Psoas muscle (tissue), 7 donors: ENCODE measurements at regions not wholly inside any gene's neighbourhood (a gene's known extent, or its start where the extent isn't known, plus 50 kb on each side); places are given as distances from the start of the nearest gene placed in this dataset.

Source experiments
- ATAC-seq, 4 donors: fragments of 200-7000 bp; cut with Tn5 transposase; one replicate each; pipeline ENCODE4 v1.9.1; 2020; ENCODE audit warnings: moderate library complexity in 3 of 4, mild to moderate bottlenecking in 2 of 4
- DNase-seq, 2 donors: peaks; one replicate each; pipeline ENCODE4 v3.0.0-alpha.2; 2020
- H3K27ac ChIP-seq: fragments of 200-600 bp; one replicate; pipeline ENCODE4 v1.8.0; 2022
- H3K27me3 ChIP-seq, 3 donors: fragments of 200-600 bp in 1 of 3; one replicate each; pipeline versions ENCODE4 v1.6.1 to v1.8.0; 2013 to 2022; ENCODE audit warnings: low read length in 2 of 3, mild to moderate bottlenecking in 2 of 3, moderate library complexity in 1 of 3; ENCODE audit not compliant: insufficient read depth in 3 of 3
- H3K36me3 ChIP-seq, 2 donors: fragments of 200-600 bp in 1 of 2; one replicate each; pipeline versions ENCODE4 v1.6.1 to v1.8.0; 2013 to 2022; ENCODE audit warnings: low read depth in 1 of 2, mild to moderate bottlenecking in 1 of 2, moderate library complexity in 1 of 2; ENCODE audit not compliant: insufficient read depth in 1 of 2
- H3K4me1 ChIP-seq: fragments of 200-600 bp; one replicate; pipeline ENCODE4 v1.8.0; 2022
- H3K4me3 ChIP-seq: fragments of 200-600 bp; one replicate; pipeline ENCODE4 v1.8.0; 2022; ENCODE audit warnings: mild to moderate bottlenecking
- H3K9me3 ChIP-seq: fragments of 200-600 bp; one replicate; pipeline ENCODE4 v1.8.0; 2022
- WGBS, 3 donors: extraction: QIAGEN DNeasy Blood & Tissue Kit; methylation state at CpG; one replicate each; pipeline versions ENCODE4 v1.1.6 to v1.1.7; 2013; 5-methylcytosine and 5-hydroxymethylcytosine counted together
- intact Hi-C, 2 donors: fragments of 100-400 bp; cut with DNase I; formaldehyde crosslinking; loops; one replicate each; pipeline versions ENCODE4 v1.11.0 to v1.14.2; 2022
- TF ChIP-seq, protein P1 (sequence below): fragments of 200-600 bp; IDR thresholded peaks from one replicate; pipeline ENCODE4 v1.8.0; 2022; ENCODE audit warnings: antibody characterized with exemption
- donor health status: healthy with polysubstance abuse.
- donor health status: DM: no; HTN: no; CAD: no; lungs with moderate emphysema.
- donor health status: Bipolar disorder and iron deficiency.
- donor health status: healthy.
- donor health status: DM: yes; HTN: yes; CAD: no.
- donor health status: DM: no; HTN: no; CAD: no.
- donor health status: DM: yes; HTN: yes; CAD: no.

GRCh38 chr7:156494960-156495359 is 145.6 kb upstream of the RNF32 start:
- intact Hi-C loops = no loop called here
- 82 to 92% (median 84%) methylated on average over 5 of the region's 5 CpGs for WGBS, 3 donors

GRCh38 chr7:156493942-156494341 is 146.6 kb upstream of the RNF32 start:
- TF ChIP-seq, protein P1, sequence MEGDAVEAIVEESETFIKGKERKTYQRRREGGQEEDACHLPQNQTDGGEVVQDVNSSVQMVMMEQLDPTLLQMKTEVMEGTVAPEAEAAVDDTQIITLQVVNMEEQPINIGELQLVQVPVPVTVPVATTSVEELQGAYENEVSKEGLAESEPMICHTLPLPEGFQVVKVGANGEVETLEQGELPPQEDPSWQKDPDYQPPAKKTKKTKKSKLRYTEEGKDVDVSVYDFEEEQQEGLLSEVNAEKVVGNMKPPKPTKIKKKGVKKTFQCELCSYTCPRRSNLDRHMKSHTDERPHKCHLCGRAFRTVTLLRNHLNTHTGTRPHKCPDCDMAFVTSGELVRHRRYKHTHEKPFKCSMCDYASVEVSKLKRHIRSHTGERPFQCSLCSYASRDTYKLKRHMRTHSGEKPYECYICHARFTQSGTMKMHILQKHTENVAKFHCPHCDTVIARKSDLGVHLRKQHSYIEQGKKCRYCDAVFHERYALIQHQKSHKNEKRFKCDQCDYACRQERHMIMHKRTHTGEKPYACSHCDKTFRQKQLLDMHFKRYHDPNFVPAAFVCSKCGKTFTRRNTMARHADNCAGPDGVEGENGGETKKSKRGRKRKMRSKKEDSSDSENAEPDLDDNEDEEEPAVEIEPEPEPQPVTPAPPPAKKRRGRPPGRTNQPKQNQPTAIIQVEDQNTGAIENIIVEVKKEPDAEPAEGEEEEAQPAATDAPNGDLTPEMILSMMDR = no peak
- Histone ChIP-seq H3K36me3 (no peaks in the 10 kb centered on the region), H3K9me3 (no peaks in the 10 kb centered on the region), H3K27ac (no peak overlapping the region), H3K27me3 (no peaks in the 10 kb centered on the region), H3K4me1 (no peaks in the 10 kb centered on the region), H3K4me3 (no peak overlapping the region)
- ATAC-seq (no peak), DNase-seq (no peak)
- intact Hi-C loops = no loop called here
- 86 to 87% (median 86%) methylated on average over 7 of the region's 7 CpGs for WGBS, 3 donors

More at GRCh38 chr7:156494960-156495359, 145.6 kb upstream of the RNF32 start:
- H3K9me3 ChIP-seq = no peaks in the 10 kb centered on the region
- DNase-seq (no peak), ATAC-seq (no peak)
- H3K27ac ChIP-seq = no peak overlapping the region
- no peaks in the 10 kb centered on the region for H3K27me3 ChIP-seq
- TF ChIP-seq, protein P1 = no peak
- no peaks in the 10 kb centered on the region for H3K4me1 ChIP-seq
- no peaks in the 10 kb centered on the region for H3K36me3 ChIP-seq
- no peak overlapping the region for H3K4me3 ChIP-seq

DNA sequence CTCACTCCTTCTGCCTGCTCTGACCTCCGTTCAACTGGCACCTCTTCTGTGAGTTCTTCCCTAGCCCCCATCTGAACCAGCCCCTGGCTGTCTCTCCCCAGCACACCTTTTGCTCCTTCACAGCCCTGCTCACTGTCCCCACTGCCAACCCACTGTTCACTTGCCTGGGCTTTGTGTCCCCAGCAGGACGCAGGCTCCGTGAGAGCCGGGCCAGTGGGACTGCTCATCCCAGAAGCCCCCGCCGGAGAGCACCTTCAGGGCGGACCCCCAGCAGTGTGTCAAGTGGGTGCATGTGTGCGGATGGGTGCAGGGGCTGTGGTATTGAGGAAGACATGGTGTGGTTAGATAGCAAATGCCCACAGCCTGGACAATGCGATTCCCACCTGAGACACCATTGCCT is 148.4 kb upstream of the RNF32 start:
- 78 to 87% (median 81%) methylated on average over 9 of the region's 9 CpGs for WGBS, 3 donors
- Histone ChIP-seq H3K9me3 (no peaks in the 10 kb centered on the region), H3K36me3 (no peaks in the 10 kb centered on the region), H3K4me3 (no peak overlapping the region), H3K4me1 (no peaks in the 10 kb centered on the region), H3K27me3 (no peaks in the 10 kb centered on the region), H3K27ac (no peak overlapping the region)
- TF ChIP-seq, protein P1 = no peak
- intact Hi-C loops = no loop called here
- ATAC-seq (no peak), DNase-seq (no peak)

DNA sequence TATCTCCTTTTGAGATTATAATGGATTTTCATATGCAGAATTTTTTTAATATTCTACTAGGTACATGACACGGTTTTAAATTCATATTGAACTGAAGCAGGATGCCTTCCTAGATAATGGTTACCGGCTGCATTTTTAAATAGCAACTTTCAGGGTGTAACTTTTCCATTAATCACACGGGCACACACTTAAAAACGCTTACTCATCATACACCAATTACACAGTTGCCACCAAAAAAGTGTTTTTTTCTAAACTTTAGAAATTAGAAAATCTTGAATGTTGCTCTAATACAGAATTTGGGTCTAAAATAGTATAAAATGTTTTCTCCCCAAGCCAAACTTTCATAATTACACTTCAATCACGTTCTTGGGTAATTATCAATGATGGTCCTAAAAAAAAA is 149.1 kb upstream of the RNF32 start:
- Histone ChIP-seq H3K36me3 (no peaks in the 10 kb centered on the region), H3K4me1 (no peaks in the 10 kb centered on the region), H3K27ac (no peak overlapping the region), H3K4me3 (no peak overlapping the region), H3K9me3 (no peaks in the 10 kb centered on the region), H3K27me3 (no peaks in the 10 kb centered on the region)
- intact Hi-C loops = no loop called here
- 61 to 66% (median 65%) methylated on average over 5 of the region's 5 CpGs for WGBS, 3 donors
- TF ChIP-seq, protein P1 = no peak
- ATAC-seq (no peak), DNase-seq (no peak)

DNA sequence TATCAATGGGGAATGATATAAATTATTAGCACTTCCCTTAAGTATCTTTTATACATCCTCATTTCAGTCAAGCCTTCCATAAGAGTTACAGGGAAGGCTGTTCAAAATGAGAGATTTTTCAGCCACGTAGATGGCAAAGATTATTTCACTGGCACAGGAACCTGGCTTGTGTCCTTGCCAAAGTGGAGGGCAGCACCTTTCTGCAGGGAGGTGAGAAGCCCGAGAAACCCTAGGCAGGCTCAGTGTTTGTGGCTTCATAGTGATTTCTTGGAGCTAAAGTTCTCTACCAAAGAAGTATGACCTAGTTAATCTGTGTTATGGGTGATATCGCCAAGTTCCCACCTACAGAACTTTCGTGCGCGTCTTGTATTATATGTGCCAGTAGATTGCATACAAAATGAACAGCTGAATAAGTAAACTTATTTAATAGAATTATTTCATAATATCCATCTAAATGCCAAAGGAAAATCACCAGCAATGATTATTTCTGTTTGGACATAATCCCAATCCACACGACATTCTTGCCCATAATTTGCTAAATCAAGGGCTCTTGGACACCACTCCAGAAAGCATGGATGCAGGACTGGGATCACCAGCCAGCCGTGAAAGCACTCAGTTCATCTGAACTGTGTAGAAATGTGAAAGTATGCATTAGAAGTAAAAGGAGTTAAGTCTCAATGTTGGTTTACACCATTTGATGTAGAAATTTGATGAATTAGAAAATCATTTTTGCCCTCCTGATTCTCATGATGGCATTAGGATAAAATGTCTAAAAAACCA is 150.4 kb upstream of the RNF32 start:
- Histone ChIP-seq H3K36me3 (no peaks in the 10 kb centered on the region), H3K27ac (no peak overlapping the region), H3K4me1 (no peaks in the 10 kb centered on the region), H3K9me3 (no peaks in the 10 kb centered on the region), H3K4me3 (no peak overlapping the region), H3K27me3 (no peaks in the 10 kb centered on the region)
- WGBS, 3 donors = 74 to 83% (median 76%) methylated on average over 8 of the region's 8 CpGs
- TF ChIP-seq, protein P1 = no peak
- DNase-seq (no peak), ATAC-seq (no peak)
- intact Hi-C loops = no loop called here
